OCI-LY7 (cell line): ENCODE measurements at regions not wholly inside any gene's neighbourhood (a gene's known extent, or its start where the extent isn't known, plus 50 kb on each side); places are given as distances from the start of the nearest gene placed in this dataset.

ENCODE experiments used
- BruUV-seq: library from RNA; stranded (reverse); fragments of 400-500 nt; replicated peaks from 2 replicates; lab custom pipeline; 2021; lab: Mats Ljungman, UMichigan
- CTCF ChIA-PET: fragments of 300-600 bp; sonication (Branson Sonifier 250); formaldehyde crosslinking; loops from one replicate; lab custom pipeline; 2022; ENCODE audit warnings: antibody characterized with exemption; ENCODE audit not compliant: unreplicated experiment; lab: Charles Lee
- POLR2A ChIA-PET: fragments of 300-600 bp; sonication (Branson Sonifier 250); formaldehyde crosslinking; loops from one replicate; lab custom pipeline; 2022; ENCODE audit warnings: antibody characterized with exemption; lab: Charles Lee
- DNase-seq: peaks from one replicate; pipeline ENCODE4 v3.0.0-alpha.2; 2015; ENCODE audit warnings: low spot score
- H2AFZ ChIP-seq: fragments of 200-600 bp; sonication (generic), shearing (Covaris generic); 2 replicates; pipeline ENCODE4 v1.6.1; 2014; ENCODE audit warnings: mild to moderate bottlenecking, antibody characterized with exemption, low read length, moderate library complexity
- H3K27ac ChIP-seq: fragments of 200-600 bp; sonication (generic); 2 replicates; pipeline ENCODE4 v1.5.1; 2014; ENCODE audit warnings: mixed run types, low read depth, mild to moderate bottlenecking, moderate library complexity, low read length, inconsistent platforms; ENCODE audit not compliant: poor library complexity, severe bottlenecking
- H3K36me3 ChIP-seq: fragments of 200-600 bp; sonication (generic); 2 replicates; pipeline ENCODE4 v1.6.1; 2014; ENCODE audit warnings: mild to moderate bottlenecking, antibody characterized with exemption, low read length, moderate library complexity, mixed read lengths; ENCODE audit not compliant: insufficient read depth
- H3K4me1 ChIP-seq: fragments of 200-600 bp; sonication (generic); 2 replicates; pipeline ENCODE4 v1.5.1; 2014; ENCODE audit warnings: mild to moderate bottlenecking, low read length; ENCODE audit not compliant: insufficient read depth, poor library complexity, severe bottlenecking
- H3K4me2 ChIP-seq: fragments of 200-600 bp; sonication (generic); 2 replicates; pipeline ENCODE4 v1.6.1; 2014; ENCODE audit warnings: mild to moderate bottlenecking, low read length
- H3K4me3 ChIP-seq: fragments of 200-600 bp; sonication (generic); 2 replicates; pipeline ENCODE4 v1.5.1; 2014; ENCODE audit warnings: mild to moderate bottlenecking, low read depth, low read length; ENCODE audit not compliant: poor library complexity, severe bottlenecking
- H3K79me2 ChIP-seq: fragments of 200-600 bp; sonication (generic); 2 replicates; pipeline ENCODE4 v1.6.1; 2016; ENCODE audit warnings: low read depth, mild to moderate bottlenecking, low read length, moderate library complexity, mixed read lengths; ENCODE audit not compliant: insufficient read depth
- H3K9me2 ChIP-seq: fragments of 200-600 bp; sonication (generic); 2 replicates; pipeline ENCODE4 v1.6.1; 2016; ENCODE audit warnings: mild to moderate bottlenecking, low read length, mixed read lengths; ENCODE audit not compliant: insufficient read depth
- H3K9me3 ChIP-seq: fragments of 200-600 bp; sonication (generic); 2 replicates; pipeline ENCODE4 v1.6.1; 2014; ENCODE audit warnings: mild to moderate bottlenecking, mixed run types, low read length, mixed read lengths
- H4K20me1 ChIP-seq: fragments of 200-600 bp; sonication (generic); 2 replicates; pipeline ENCODE4 v1.6.1; 2014; ENCODE audit warnings: mild to moderate bottlenecking, antibody characterized with exemption, low read length, moderate library complexity, mixed read lengths; ENCODE audit not compliant: insufficient read depth
- EZH2phosphoT487 ChIP-seq: fragments of 200-600 bp; sonication (generic); IDR thresholded peaks from 2 replicates; pipeline ENCODE4 v1.6.1; 2018; ENCODE audit warnings: low read depth, borderline replicate concordance, mild to moderate bottlenecking, mixed run types, antibody characterized with exemption, low read length, moderate library complexity, mixed read lengths
- intact Hi-C: fragments of 100-400 bp; cut with micrococcal nuclease; formaldehyde crosslinking; loops from one replicate; pipeline ENCODE4 v1.10.0; 2022; ENCODE audit not compliant: unreplicated experiment
- TF ChIP-seq, protein P1 (sequence below): fragments of 200-600 bp; sonication (generic); conservative IDR thresholded peaks from 2 replicates; pipeline ENCODE4 v1.5.1; 2014; ENCODE audit warnings: mild to moderate bottlenecking, antibody characterized with exemption, low read length, moderate library complexity, mixed read lengths

- no peaks in the 10 kb centered on the region for H3K9me3 ChIP-seq
- intact Hi-C loops = no loop called here
- no TSS peak for BruUV-seq
- DNase-seq = no peak
- CTCF ChIA-PET = no interaction called here
- no peaks in the 10 kb centered on the region for H4K20me1 ChIP-seq
- H3K79me2 ChIP-seq = no peaks in the 10 kb centered on the region
- H3K27ac ChIP-seq = no peak overlapping the region
- H3K4me1 ChIP-seq = no peaks in the 10 kb centered on the region
- no peak for TF ChIP-seq EZH2phosphoT487
- H2AFZ ChIP-seq = no peak overlapping the region
- H3K4me2 ChIP-seq = no peak overlapping the region
- no peaks in the 10 kb centered on the region for H3K9me2 ChIP-seq
- POLR2A ChIA-PET = no interaction called here
- H3K36me3 ChIP-seq = no peaks in the 10 kb centered on the region
- no peak overlapping the region for H3K4me3 ChIP-seq
These were observed 404.4 kb upstream of the GJE1 start for GRCh38 chr6:141728330-141728729.

DNA sequence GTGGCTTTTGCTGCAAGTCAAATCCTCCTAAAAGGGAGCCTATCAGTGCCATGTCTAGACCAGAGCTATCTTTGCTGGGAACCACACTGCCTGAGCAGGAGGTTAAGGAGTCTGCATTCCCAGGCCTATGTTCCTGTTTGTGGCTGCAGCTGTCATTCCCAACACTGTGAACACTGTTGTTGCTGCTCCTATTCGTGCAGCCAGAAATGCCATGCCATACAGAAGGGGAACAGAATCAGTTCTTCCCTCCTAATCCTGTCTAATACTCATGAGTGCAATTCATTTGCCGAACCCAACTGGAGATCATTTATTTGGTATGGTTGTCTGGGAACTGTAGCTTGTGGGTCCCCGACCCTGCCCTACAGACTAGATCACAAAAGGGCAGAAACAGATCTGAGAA, 406.5 kb upstream of the GJE1 start:
- ChIA-PET CTCF (no interaction called here), POLR2A (no interaction called here)
- H4K20me1 ChIP-seq = no peaks in the 10 kb centered on the region
- H3K4me3 ChIP-seq = no peak overlapping the region
- no peak for DNase-seq
- TF ChIP-seq, protein P1, sequence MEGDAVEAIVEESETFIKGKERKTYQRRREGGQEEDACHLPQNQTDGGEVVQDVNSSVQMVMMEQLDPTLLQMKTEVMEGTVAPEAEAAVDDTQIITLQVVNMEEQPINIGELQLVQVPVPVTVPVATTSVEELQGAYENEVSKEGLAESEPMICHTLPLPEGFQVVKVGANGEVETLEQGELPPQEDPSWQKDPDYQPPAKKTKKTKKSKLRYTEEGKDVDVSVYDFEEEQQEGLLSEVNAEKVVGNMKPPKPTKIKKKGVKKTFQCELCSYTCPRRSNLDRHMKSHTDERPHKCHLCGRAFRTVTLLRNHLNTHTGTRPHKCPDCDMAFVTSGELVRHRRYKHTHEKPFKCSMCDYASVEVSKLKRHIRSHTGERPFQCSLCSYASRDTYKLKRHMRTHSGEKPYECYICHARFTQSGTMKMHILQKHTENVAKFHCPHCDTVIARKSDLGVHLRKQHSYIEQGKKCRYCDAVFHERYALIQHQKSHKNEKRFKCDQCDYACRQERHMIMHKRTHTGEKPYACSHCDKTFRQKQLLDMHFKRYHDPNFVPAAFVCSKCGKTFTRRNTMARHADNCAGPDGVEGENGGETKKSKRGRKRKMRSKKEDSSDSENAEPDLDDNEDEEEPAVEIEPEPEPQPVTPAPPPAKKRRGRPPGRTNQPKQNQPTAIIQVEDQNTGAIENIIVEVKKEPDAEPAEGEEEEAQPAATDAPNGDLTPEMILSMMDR = no peak
- TF ChIP-seq EZH2phosphoT487 = no peak
- no peaks in the 10 kb centered on the region for H3K9me3 ChIP-seq
- no peaks in the 10 kb centered on the region for H3K4me1 ChIP-seq
- H3K79me2 ChIP-seq = no peaks in the 10 kb centered on the region
- intact Hi-C loops = no loop called here
- H3K9me2 ChIP-seq = no peaks in the 10 kb centered on the region
- H3K36me3 ChIP-seq = no peaks in the 10 kb centered on the region
- no peak overlapping the region for H3K27ac ChIP-seq
- no TSS peak for BruUV-seq
- no peak overlapping the region for H2AFZ ChIP-seq
- H3K4me2 ChIP-seq = no peak overlapping the region

- no peak overlapping the region for H2AFZ ChIP-seq
- H3K4me3 ChIP-seq = no peak overlapping the region
- ChIA-PET POLR2A (no interaction called here), CTCF (no interaction called here)
- DNase-seq = no peak
- no peaks in the 10 kb centered on the region for H3K9me2 ChIP-seq
- intact Hi-C loops = no loop called here
- no peak for TF ChIP-seq EZH2phosphoT487
- TF ChIP-seq, protein P1 = no peak
- no peaks in the 10 kb centered on the region for H3K9me3 ChIP-seq
- H4K20me1 ChIP-seq = no peaks in the 10 kb centered on the region
- H3K4me1 ChIP-seq = no peaks in the 10 kb centered on the region
- H3K36me3 ChIP-seq = no peaks in the 10 kb centered on the region
- BruUV-seq = no TSS peak
- H3K4me2 ChIP-seq = no peak overlapping the region
- H3K27ac ChIP-seq = no peak overlapping the region
- H3K79me2 ChIP-seq = no peaks in the 10 kb centered on the region
These were observed 408.0 kb upstream of the GJE1 start for GRCh38 chr6:141724731-141725130.
